IMR-90 (cell line): ENCODE measurements at regions not wholly inside any gene's neighbourhood (a gene's known extent, or its start where the extent isn't known, plus 50 kb on each side); places are given as distances from the start of the nearest gene placed in this dataset.
A peak's percentile ranks its signal among the peaks of the same experiment; 100 is the strongest.

ENCODE experiments used
- ATAC-seq: fragments of 200-7000 bp; cut with Tn5 transposase; 2 replicates; pipeline ENCODE4 v1.9.1; 2020; ENCODE audit warnings: low read depth, mild to moderate bottlenecking, moderate library complexity
- BruUV-seq: library from RNA; stranded (reverse); fragments of 400-500 nt; replicated peaks from 2 replicates; lab custom pipeline; 2021; lab: Mats Ljungman, UMichigan
- CTCF ChIA-PET: fragments of 300-600 bp; formaldehyde crosslinking; extraction: SDS; loops from one replicate; lab custom pipeline; 2021; ENCODE audit warnings: antibody characterized with exemption; lab: Yijun Ruan, JAX
- POLR2A ChIA-PET: fragments of 300-600 bp; sonication (Branson Sonifier 250); formaldehyde crosslinking; loops from one replicate; lab custom pipeline; 2022; ENCODE audit warnings: antibody characterized with exemption; ENCODE audit not compliant: unreplicated experiment; lab: Charles Lee
- DNase-seq: peaks from one replicate; pipeline ENCODE4 v3.0.0; 2013
- H2AFZ ChIP-seq: replicated peaks from 2 replicates; pipeline ENCODE3; 2013; ENCODE audit warnings: low read length, mild to moderate bottlenecking; ENCODE audit not compliant: poor library complexity
- H2AK5ac ChIP-seq: 2 replicates; pipeline ENCODE4 v1.6.1; 2013; ENCODE audit warnings: low read depth, low read length, inconsistent platforms
- H2AK9ac ChIP-seq: replicated peaks from 2 replicates; pipeline ENCODE3; 2013; ENCODE audit warnings: mild to moderate bottlenecking, low read depth, low read length, moderate library complexity; ENCODE audit not compliant: poor library complexity
- H2BK120ac ChIP-seq: 2 replicates; pipeline ENCODE4 v1.6.1; 2013; ENCODE audit warnings: low read depth, low read length, inconsistent platforms
- H2BK15ac ChIP-seq: 3 replicates; pipeline ENCODE4 v1.6.1; 2013; ENCODE audit warnings: low read depth, low read length, inconsistent platforms
- H2BK20ac ChIP-seq: 2 replicates; pipeline ENCODE4 v1.6.1; 2013; ENCODE audit warnings: low read depth, mild to moderate bottlenecking, inconsistent platforms, low read length, moderate library complexity
- H2BK5ac ChIP-seq: 2 replicates; pipeline ENCODE4 v1.6.1; 2013; ENCODE audit warnings: mild to moderate bottlenecking, low read depth, low read length, inconsistent platforms; ENCODE audit not compliant: poor library complexity, severe bottlenecking
- H3K14ac ChIP-seq: replicated peaks from 2 replicates; pipeline ENCODE4 v1.6.1; 2013; ENCODE audit warnings: low read depth, low read length, inconsistent platforms
- H3K18ac ChIP-seq: 2 replicates; pipeline ENCODE4 v1.6.1; 2013; ENCODE audit warnings: low read depth, low read length, control low read depth
- H3K23ac ChIP-seq: 2 replicates; pipeline ENCODE4 v1.6.1; 2013; ENCODE audit warnings: low read depth, low read length, inconsistent platforms
- H3K27ac ChIP-seq: 2 replicates; pipeline ENCODE4 v1.5.1; 2013; ENCODE audit warnings: mild to moderate bottlenecking, control low read depth, low read length; ENCODE audit not compliant: insufficient read depth
- H3K27me3 ChIP-seq: 2 replicates; pipeline ENCODE4 v1.6.1; 2013; ENCODE audit warnings: low read length; ENCODE audit not compliant: control insufficient read depth, insufficient read depth
- H3K36me3 ChIP-seq: 2 replicates; pipeline ENCODE4 v1.6.1; 2013; ENCODE audit warnings: low read length, mixed read lengths; ENCODE audit not compliant: control insufficient read depth, insufficient read depth
- H3K4ac ChIP-seq: 2 replicates; pipeline ENCODE4 v1.6.1; 2013; ENCODE audit warnings: low read depth, low read length, inconsistent platforms
- H3K4me1 ChIP-seq: 2 replicates; pipeline ENCODE4 v1.6.1; 2013; ENCODE audit warnings: low read length, mixed read lengths; ENCODE audit not compliant: control insufficient read depth, insufficient read depth
- H3K4me2 ChIP-seq: 2 replicates; pipeline ENCODE4 v1.6.1; 2013; ENCODE audit warnings: low read depth, mild to moderate bottlenecking, control low read depth, low read length, moderate library complexity
- H3K4me3 ChIP-seq: 2 replicates; pipeline ENCODE4 v1.5.1; 2013; ENCODE audit warnings: low read depth, mild to moderate bottlenecking, control low read depth, low read length, moderate library complexity; ENCODE audit not compliant: insufficient read depth
- H3K56ac ChIP-seq: 2 replicates; pipeline ENCODE4 v1.6.1; 2013; ENCODE audit warnings: low read length, inconsistent platforms; ENCODE audit not compliant: insufficient read depth; ENCODE audit errors: extremely low read depth
- H3K79me1 ChIP-seq, 2 experiments: 2 replicates each; pipeline ENCODE4 v1.6.1; 2013; ENCODE audit warnings: low read length in 2 of 2, inconsistent platforms in 1 of 2, low read depth in 1 of 2
- H3K9ac ChIP-seq: 2 replicates; pipeline ENCODE4 v1.6.1; 2013; ENCODE audit warnings: low read depth, low read length, control low read depth
- H3K9me1 ChIP-seq: 2 replicates; pipeline ENCODE4 v1.6.1; 2013; ENCODE audit warnings: low read length, inconsistent platforms; ENCODE audit not compliant: insufficient read depth
- H3K9me3 ChIP-seq: 2 replicates; pipeline ENCODE4 v1.6.1; 2013; ENCODE audit warnings: low read length; ENCODE audit not compliant: control insufficient read depth, insufficient read depth
- H4K20me1 ChIP-seq: 2 replicates; pipeline ENCODE4 v1.6.1; 2013; ENCODE audit warnings: low read length, inconsistent platforms; ENCODE audit not compliant: insufficient read depth
- H4K5ac ChIP-seq: 2 replicates; pipeline ENCODE4 v1.6.1; 2013; ENCODE audit warnings: mild to moderate bottlenecking, low read depth, low read length, control low read depth
- H4K8ac ChIP-seq, 2 experiments: 2 replicates each; pipeline ENCODE4 v1.6.1; 2013; ENCODE audit warnings: low read depth in 2 of 2, low read length in 2 of 2, control low read depth in 1 of 2, inconsistent platforms in 1 of 2
- H4K91ac ChIP-seq: 2 replicates; pipeline ENCODE4 v1.6.1; 2013; ENCODE audit warnings: low read depth, low read length, inconsistent platforms; ENCODE audit not compliant: insufficient read depth
- BHLHE40 ChIP-seq: fragments of 150-350 bp; IDR thresholded peaks from 2 replicates; pipeline ENCODE4 v1.6.1; 2016; ENCODE audit warnings: mild to moderate bottlenecking, low read depth, low read length
- CEBPB ChIP-seq: IDR thresholded peaks from 2 replicates; pipeline ENCODE4 v1.6.1; 2012; ENCODE audit warnings: low read depth, low read length, improper control_type of control experiment
- MXI1 ChIP-seq: IDR thresholded peaks from 2 replicates; pipeline ENCODE4 v1.6.1; 2012; ENCODE audit warnings: low read depth, mild to moderate bottlenecking, low read length, moderate library complexity, borderline replicate concordance
- NFE2L2 ChIP-seq: fragments of 150-350 bp; IDR thresholded peaks from 2 replicates; pipeline ENCODE4 v1.6.1; 2016; ENCODE audit warnings: low read depth, mild to moderate bottlenecking, low read length
- POLR2A ChIP-seq: IDR thresholded peaks from 2 replicates; pipeline ENCODE4 v1.6.1; 2012; ENCODE audit warnings: mild to moderate bottlenecking, low read depth, low read length
- RCOR1 ChIP-seq: IDR thresholded peaks from 2 replicates; pipeline ENCODE4 v1.6.1; 2012; ENCODE audit warnings: mild to moderate bottlenecking, low read length, improper control_type of control experiment; ENCODE audit not compliant: insufficient replicate concordance
- RFX5 ChIP-seq: IDR thresholded peaks from 2 replicates; pipeline ENCODE4 v1.8.0; 2012; ENCODE audit warnings: low read depth, mild to moderate bottlenecking, low read length, moderate library complexity
- SMC3 ChIP-seq: fragments of 150-350 bp; IDR thresholded peaks from 2 replicates; pipeline ENCODE4 v1.6.1; 2016; ENCODE audit warnings: low read depth, mild to moderate bottlenecking, antibody characterized with exemption, low read length, moderate library complexity
- WGBS, 2 experiments: methylation state at CpG; one replicate each; pipeline versions ENCODE4 v1.1.5 to v1.1.7; 2013; ENCODE audit warnings: missing lambda C conversion rate in 2 of 2; ENCODE audit not compliant: insufficient read length in 1 of 2; ENCODE audit errors: extremely low coverage in 2 of 2; 5-methylcytosine and 5-hydroxymethylcytosine counted together
- dilution Hi-C: fragments of 300-500 bp; cut with HindIII; formaldehyde crosslinking; loops from one replicate; pipeline ENCODE4 v1.14.3; 2018; ENCODE audit warnings: low sequenced_read_pairs; ENCODE audit not compliant: unreplicated experiment
- in situ Hi-C: fragments of 300-500 bp; cut with MboI; formaldehyde crosslinking; loops from 3 replicates; pipeline ENCODE4 v1.14.3; 2019; ENCODE audit warnings: low sequenced_read_pairs, inconsistent platforms, mixed read lengths
- intact Hi-C: fragments of 100-400 bp; cut with micrococcal nuclease; formaldehyde crosslinking; loops from 2 replicates; pipeline ENCODE4 v1.10.0; 2022
- TF ChIP-seq, protein P1 (sequence below): fragments of 150-350 bp; IDR thresholded peaks from 2 replicates; pipeline ENCODE4 v1.6.1; 2017; ENCODE audit warnings: mild to moderate bottlenecking, antibody characterized with exemption, low read length, low read depth
- TF ChIP-seq, protein P2 (sequence below): conservative IDR thresholded peaks from 2 replicates; pipeline ENCODE4 v1.5.1; 2012; ENCODE audit warnings: mild to moderate bottlenecking, low read depth, low read length, improper control_type of control experiment

DNA sequence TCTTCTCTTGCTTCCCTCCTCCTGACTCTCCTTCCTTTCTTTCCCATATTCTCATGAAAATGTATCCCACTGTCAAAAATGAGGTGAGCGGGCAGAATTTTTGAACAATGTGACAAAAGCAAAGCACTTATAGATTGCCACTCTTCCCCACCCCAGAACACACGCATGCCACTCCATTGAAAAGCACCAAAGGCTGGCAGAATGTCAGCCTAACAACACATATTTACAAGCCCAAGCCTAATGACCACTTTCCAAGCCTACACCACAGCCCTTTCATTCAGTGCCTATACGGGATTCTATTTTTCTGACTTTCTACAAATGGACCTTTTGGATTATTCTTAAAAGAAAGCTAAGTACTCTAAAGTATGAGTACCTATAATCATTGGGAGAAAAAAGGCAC lies 62.9 kb upstream of the METAP2 start:
- H3K79me1 ChIP-seq: no peaks in the 10 kb centered on the region
- dilution Hi-C loops: no loop called here
- H4K5ac ChIP-seq: no peak overlapping the region
- H2AK5ac ChIP-seq: no peak overlapping the region
- H3K27me3 ChIP-seq: 0 out of 2 replicates have a peak, but pooled peaks cover 3% of the 10 kb centered on the region
- H2BK20ac ChIP-seq: no peak overlapping the region; the same call in 1 of the 2 replicates
- H4K91ac ChIP-seq: no peak overlapping the region
- no peaks in the 10 kb centered on the region for H4K20me1 ChIP-seq
- in situ Hi-C loops: no loop called here
- TF ChIP-seq NFE2L2: no peak
- TF ChIP-seq SMC3: no peak
- TF ChIP-seq, protein P1, sequence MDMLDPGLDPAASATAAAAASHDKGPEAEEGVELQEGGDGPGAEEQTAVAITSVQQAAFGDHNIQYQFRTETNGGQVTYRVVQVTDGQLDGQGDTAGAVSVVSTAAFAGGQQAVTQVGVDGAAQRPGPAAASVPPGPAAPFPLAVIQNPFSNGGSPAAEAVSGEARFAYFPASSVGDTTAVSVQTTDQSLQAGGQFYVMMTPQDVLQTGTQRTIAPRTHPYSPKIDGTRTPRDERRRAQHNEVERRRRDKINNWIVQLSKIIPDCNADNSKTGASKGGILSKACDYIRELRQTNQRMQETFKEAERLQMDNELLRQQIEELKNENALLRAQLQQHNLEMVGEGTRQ: no peak
- TF ChIP-seq, protein P2, sequence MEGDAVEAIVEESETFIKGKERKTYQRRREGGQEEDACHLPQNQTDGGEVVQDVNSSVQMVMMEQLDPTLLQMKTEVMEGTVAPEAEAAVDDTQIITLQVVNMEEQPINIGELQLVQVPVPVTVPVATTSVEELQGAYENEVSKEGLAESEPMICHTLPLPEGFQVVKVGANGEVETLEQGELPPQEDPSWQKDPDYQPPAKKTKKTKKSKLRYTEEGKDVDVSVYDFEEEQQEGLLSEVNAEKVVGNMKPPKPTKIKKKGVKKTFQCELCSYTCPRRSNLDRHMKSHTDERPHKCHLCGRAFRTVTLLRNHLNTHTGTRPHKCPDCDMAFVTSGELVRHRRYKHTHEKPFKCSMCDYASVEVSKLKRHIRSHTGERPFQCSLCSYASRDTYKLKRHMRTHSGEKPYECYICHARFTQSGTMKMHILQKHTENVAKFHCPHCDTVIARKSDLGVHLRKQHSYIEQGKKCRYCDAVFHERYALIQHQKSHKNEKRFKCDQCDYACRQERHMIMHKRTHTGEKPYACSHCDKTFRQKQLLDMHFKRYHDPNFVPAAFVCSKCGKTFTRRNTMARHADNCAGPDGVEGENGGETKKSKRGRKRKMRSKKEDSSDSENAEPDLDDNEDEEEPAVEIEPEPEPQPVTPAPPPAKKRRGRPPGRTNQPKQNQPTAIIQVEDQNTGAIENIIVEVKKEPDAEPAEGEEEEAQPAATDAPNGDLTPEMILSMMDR: no peak
- no peak for TF ChIP-seq MXI1
- no peak for TF ChIP-seq POLR2A
- TF ChIP-seq BHLHE40: no peak
- no peak for TF ChIP-seq RFX5
- no peak for TF ChIP-seq CEBPB
- no peak for TF ChIP-seq RCOR1
- no peak overlapping the region for H3K27ac ChIP-seq
- H2BK120ac ChIP-seq: no peak overlapping the region; the same call in 1 of the 2 replicates
- no peaks in the 10 kb centered on the region for H3K9me1 ChIP-seq
- ATAC-seq (no peak), DNase-seq (no peak)
- intact Hi-C loops: no loop called here
- no peak overlapping the region for H3K18ac ChIP-seq
- no peak overlapping the region for H2BK5ac ChIP-seq
- ChIA-PET POLR2A (no interaction called here), CTCF (interaction anchor here (1.0 kb wide), 1 partner anchor 19 kb away, joined by 3 read pairs; no protein-coding TSS in a partner anchor)
- H3K36me3 ChIP-seq: no peaks in the 10 kb centered on the region
- peaks cover 5% of the 10 kb centered on the region for H3K4me1 ChIP-seq
- H2AFZ ChIP-seq: no peak overlapping the region
- no peak overlapping the region for H2AK9ac ChIP-seq
- H3K9ac ChIP-seq: no peak overlapping the region
- no peaks in the 10 kb centered on the region for H3K9me3 ChIP-seq
- H3K23ac ChIP-seq: no peak overlapping the region
- no peak overlapping the region for H4K8ac ChIP-seq
- no peak overlapping the region for H3K4me2 ChIP-seq
- no peak overlapping the region for H2BK15ac ChIP-seq
- H3K4ac ChIP-seq: peak overlapping the region; percentile 3; the same call in 1 of the 2 replicates
- no TSS peak for BruUV-seq
- no peak overlapping the region for H3K4me3 ChIP-seq
- H3K56ac ChIP-seq: no peak overlapping the region
- H3K14ac ChIP-seq: no peak overlapping the region
- WGBS, 2 experiments: 80% methylated on average over 2 of the region's 3 CpGs; no CpG with 5 or more reads in 1 of the 2 experiments
